ENCODE measurements at regions not wholly inside any gene's neighbourhood (a gene's known extent, or its start where the extent isn't known, plus 50 kb on each side); places are given as distances from the start of the nearest gene placed in this dataset.

GRCh38 chr15:79721256-79721655 is 175.6 kb downstream of the MTHFS start:
- TF ChIP-seq BCL11A (tag by site-specific recombination; IDR thresholded peaks at IDR 0.05; ENCODE audit: low read depth) (no peak), TCF7L2 (IDR thresholded peaks at IDR 0.05; ENCODE audit: borderline replicate concordance, low read depth, low read length) (no peak)

GRCh38 chr15:79724312-79724711 is 172.5 kb downstream of the MTHFS start:
- H3K36me3 ChIP-seq (ENCODE audit: control insufficient read depth in 2 of 2, insufficient read depth in 1 of 2, low read length in 2 of 2): no peaks in the 10 kb centered on the region
- no peak overlapping the region for H3K4me3 ChIP-seq (ENCODE audit: low read depth, low read length)
- no peak overlapping the region for H3K27ac ChIP-seq (ENCODE audit: extremely low read depth, low read depth, low read length)
- ChIA-PET POLR2A (no interaction called here), CTCF (no interaction called here)
- H3K9me3 ChIP-seq (ENCODE audit: control insufficient read depth, insufficient read depth, low read depth, low read length): no peaks in the 10 kb centered on the region
- H3K4me1 ChIP-seq (ENCODE audit: control insufficient read depth, insufficient read depth, low read length): no peaks in the 10 kb centered on the region
- no peak for TF ChIP-seq ZNF544 (tag by site-specific recombination; IDR thresholded peaks at IDR 0.05)
- TF ChIP-seq IKZF3 (tag by site-specific recombination; IDR thresholded peaks at IDR 0.05): no peak
- no peak for TF ChIP-seq ZNF629 (tag by site-specific recombination; IDR thresholded peaks at IDR 0.05)
- no peak for TF ChIP-seq ZNF654 (tag by site-specific recombination; IDR thresholded peaks at IDR 0.05; ENCODE audit: low read depth)
- no peak for TF ChIP-seq PRDM2 (tag by site-specific recombination; IDR thresholded peaks at IDR 0.05; ENCODE audit: borderline replicate concordance)
- TF ChIP-seq ZNF791 (tag by site-specific recombination; IDR thresholded peaks at IDR 0.05): no peak
- TF ChIP-seq ZNF660 (tag by site-specific recombination; IDR thresholded peaks at IDR 0.05): no peak
- TF ChIP-seq TSHZ1 (tag by site-specific recombination; IDR thresholded peaks at IDR 0.05; ENCODE audit: borderline replicate concordance): no peak
- TF ChIP-seq SCRT1 (tag by site-specific recombination; IDR thresholded peaks at IDR 0.05; ENCODE audit: borderline replicate concordance): no peak
- TF ChIP-seq ZNF621 (tag by site-specific recombination; IDR thresholded peaks at IDR 0.05): no peak
- TF ChIP-seq ZNF354C (tag by site-specific recombination; IDR thresholded peaks at IDR 0.05; ENCODE audit: borderline replicate concordance, low read depth): no peak
- no peak for TF ChIP-seq ZNF2 (tag by site-specific recombination; IDR thresholded peaks at IDR 0.05)
- TF ChIP-seq ZNF202 (tag by site-specific recombination; IDR thresholded peaks at IDR 0.05; ENCODE audit: borderline replicate concordance): no peak
- TF ChIP-seq ZNF792 (tag by site-specific recombination; IDR thresholded peaks at IDR 0.05): no peak
- no peak for TF ChIP-seq ZNF341 (tag by site-specific recombination; IDR thresholded peaks at IDR 0.05; ENCODE audit: low read depth)
- TF ChIP-seq TCF7L2 (IDR thresholded peaks at IDR 0.05; ENCODE audit: borderline replicate concordance, low read depth, low read length): no peak
- no peak for TF ChIP-seq ZNF223 (tag by site-specific recombination; IDR thresholded peaks at IDR 0.05)
- TF ChIP-seq ZNF174 (tag by site-specific recombination; IDR thresholded peaks at IDR 0.05): no peak
- TF ChIP-seq PRDM10 (tag by site-specific recombination; IDR thresholded peaks at IDR 0.05): no peak

More at GRCh38 chr15:79721256-79721655, 175.6 kb downstream of the MTHFS start:
- Histone ChIP-seq H3K4me3 (ENCODE audit: low read depth, low read length) (no peak overlapping the region), H3K36me3 (ENCODE audit: control insufficient read depth in 2 of 2, insufficient read depth in 1 of 2, low read length in 2 of 2) (no peaks in the 10 kb centered on the region), H3K4me1 (ENCODE audit: control insufficient read depth, insufficient read depth, low read length) (no peaks in the 10 kb centered on the region), H3K27ac (ENCODE audit: extremely low read depth, low read depth, low read length) (no peak overlapping the region), H3K9me3 (ENCODE audit: control insufficient read depth, insufficient read depth, low read depth, low read length) (no peaks in the 10 kb centered on the region)
- CTCF ChIA-PET: interaction anchor here (0.7 kb wide), 1 partner anchor 25 kb away, joined by 5 read pairs; no protein-coding TSS in a partner anchor
- POLR2A ChIA-PET: no interaction called here
